ENCODE measurements at regions not wholly inside any gene's neighbourhood (a gene's known extent, or its start where the extent isn't known, plus 50 kb on each side); places are given as distances from the start of the nearest gene placed in this dataset.

DNA sequence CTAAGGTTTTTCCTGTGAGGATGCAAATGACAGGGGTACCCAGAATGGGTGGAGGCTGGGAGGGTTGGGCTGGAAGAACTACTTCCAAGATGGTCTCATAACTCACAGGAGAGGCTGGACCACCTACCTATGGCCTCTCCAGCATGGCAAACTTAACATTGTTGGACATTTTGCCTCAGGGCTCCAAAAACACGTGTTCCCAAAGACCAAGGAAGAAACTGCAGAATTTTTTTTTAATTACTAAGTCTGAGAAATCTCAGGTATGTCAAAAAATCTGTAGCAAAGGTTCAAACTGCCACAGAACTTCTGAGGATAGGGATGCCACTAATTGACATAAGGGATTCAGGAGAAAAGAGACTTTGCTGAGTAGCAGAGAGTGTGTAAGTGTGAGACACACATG lies 270.8 kb downstream of the NNT start:
- TF ChIP-seq, protein P1, sequence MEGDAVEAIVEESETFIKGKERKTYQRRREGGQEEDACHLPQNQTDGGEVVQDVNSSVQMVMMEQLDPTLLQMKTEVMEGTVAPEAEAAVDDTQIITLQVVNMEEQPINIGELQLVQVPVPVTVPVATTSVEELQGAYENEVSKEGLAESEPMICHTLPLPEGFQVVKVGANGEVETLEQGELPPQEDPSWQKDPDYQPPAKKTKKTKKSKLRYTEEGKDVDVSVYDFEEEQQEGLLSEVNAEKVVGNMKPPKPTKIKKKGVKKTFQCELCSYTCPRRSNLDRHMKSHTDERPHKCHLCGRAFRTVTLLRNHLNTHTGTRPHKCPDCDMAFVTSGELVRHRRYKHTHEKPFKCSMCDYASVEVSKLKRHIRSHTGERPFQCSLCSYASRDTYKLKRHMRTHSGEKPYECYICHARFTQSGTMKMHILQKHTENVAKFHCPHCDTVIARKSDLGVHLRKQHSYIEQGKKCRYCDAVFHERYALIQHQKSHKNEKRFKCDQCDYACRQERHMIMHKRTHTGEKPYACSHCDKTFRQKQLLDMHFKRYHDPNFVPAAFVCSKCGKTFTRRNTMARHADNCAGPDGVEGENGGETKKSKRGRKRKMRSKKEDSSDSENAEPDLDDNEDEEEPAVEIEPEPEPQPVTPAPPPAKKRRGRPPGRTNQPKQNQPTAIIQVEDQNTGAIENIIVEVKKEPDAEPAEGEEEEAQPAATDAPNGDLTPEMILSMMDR (IDR thresholded peaks at IDR 0.05; ENCODE audit: insufficient read depth, low read length, poor library complexity, severe bottlenecking) = no peak
- no peak for TF ChIP-seq EZH2phosphoT487 (conservative IDR thresholded peaks at IDR 0.05; ENCODE audit: low read length)

Data from SU-DHL-6 (cell line).